ENCODE measurements at regions not wholly inside any gene's neighbourhood (a gene's known extent, or its start where the extent isn't known, plus 50 kb on each side); places are given as distances from the start of the nearest gene placed in this dataset.

DNA sequence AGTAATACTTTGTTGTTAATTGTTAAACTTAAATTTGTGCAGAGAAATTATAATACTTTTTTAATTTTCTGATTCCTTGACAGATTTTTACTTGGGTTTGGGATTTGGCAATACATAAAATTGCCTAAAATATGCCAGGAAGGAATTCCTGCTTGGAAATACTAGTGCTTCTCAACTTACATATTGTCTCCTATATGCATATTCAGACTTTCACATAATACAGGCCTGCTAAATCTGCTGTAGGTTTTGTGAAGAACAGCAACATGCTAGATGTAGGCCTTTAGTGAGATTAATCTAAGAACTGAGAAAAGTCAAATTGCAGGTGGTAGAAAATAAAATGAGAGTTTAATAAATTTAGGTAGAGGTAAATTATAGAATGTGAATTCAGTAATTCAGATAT is 468.5 kb upstream of the MIS18BP1 start:
- ChIA-PET CTCF (no interaction called here), POLR2A (ENCODE audit: unreplicated experiment) (no interaction called here)
- Histone ChIP-seq H3K9me1 (ENCODE audit: insufficient read depth, low read length) (no peaks in the 10 kb centered on the region), H2AK9ac (replicated peaks; ENCODE audit: low read depth, low read length, poor library complexity) (no peak overlapping the region), H3K18ac (ENCODE audit: low read depth, low read length) (no peak overlapping the region), H3K14ac (replicated peaks; ENCODE audit: low read depth, low read length) (no peak overlapping the region), H3K9me3 (ENCODE audit: control insufficient read depth, insufficient read depth, low read length) (peaks cover 9% of the 10 kb centered on the region), H4K5ac (ENCODE audit: low read depth, low read length) (no peak overlapping the region), H3K4me2 (ENCODE audit: low read depth, low read length) (no peak overlapping the region), H3K23ac (ENCODE audit: low read depth, low read length) (no peak overlapping the region), H4K91ac (ENCODE audit: insufficient read depth, low read depth, low read length) (no peak overlapping the region), H2BK20ac (ENCODE audit: low read depth, low read length) (no peak overlapping the region), H4K8ac (ENCODE audit: low read depth in 2 of 2, low read length in 2 of 2) (no peak overlapping the region), H2BK5ac (ENCODE audit: low read depth, low read length, poor library complexity, severe bottlenecking) (no peak overlapping the region), H3K79me1 (ENCODE audit: low read depth in 1 of 2, low read length in 2 of 2) (no peaks in the 10 kb centered on the region), H3K4me1 (ENCODE audit: control insufficient read depth, insufficient read depth, low read length) (no peaks in the 10 kb centered on the region), H3K36me3 (ENCODE audit: control insufficient read depth, insufficient read depth, low read length) (no peaks in the 10 kb centered on the region), H4K20me1 (ENCODE audit: insufficient read depth, low read length) (no peaks in the 10 kb centered on the region), H2AFZ (replicated peaks; ENCODE audit: low read length, poor library complexity) (no peak overlapping the region), H3K27me3 (ENCODE audit: control insufficient read depth, insufficient read depth, low read length) (no peaks in the 10 kb centered on the region), H3K27ac (ENCODE audit: insufficient read depth, low read length) (no peak overlapping the region), H3K56ac (ENCODE audit: extremely low read depth, insufficient read depth, low read length) (no peak overlapping the region), H3K4ac (ENCODE audit: low read depth, low read length) (no peak overlapping the region), H3K9ac (ENCODE audit: low read depth, low read length) (no peak overlapping the region), H2AK5ac (ENCODE audit: low read depth, low read length) (no peak overlapping the region), H2BK120ac (ENCODE audit: low read depth, low read length) (no peak overlapping the region), H3K4me3 (ENCODE audit: insufficient read depth, low read depth, low read length) (no peak overlapping the region), H2BK15ac (ENCODE audit: low read depth, low read length) (no peak overlapping the region)
- dilution Hi-C loops (cut with HindIII; ENCODE audit: low sequenced_read_pairs, unreplicated experiment) (no loop called here), in situ Hi-C loops (cut with MboI; ENCODE audit: low sequenced_read_pairs) (no loop called here), intact Hi-C loops (cut with micrococcal nuclease) (no loop called here)
- ATAC-seq (ENCODE audit: low read depth) = no peak
- no peak for DNase-seq
- TF ChIP-seq SMC3 (IDR thresholded peaks at IDR 0.05; ENCODE audit: low read depth, low read length) (no peak), NFE2L2 (IDR thresholded peaks at IDR 0.05; ENCODE audit: low read depth, low read length) (no peak), MAFK (IDR thresholded peaks at IDR 0.05; ENCODE audit: low read depth, low read length) (no peak), CEBPB (IDR thresholded peaks at IDR 0.05; ENCODE audit: low read depth, low read length) (no peak), CHD1 (IDR thresholded peaks at IDR 0.05; ENCODE audit: low read depth, low read length) (no peak), RFX5 (IDR thresholded peaks at IDR 0.05; ENCODE audit: low read depth, low read length) (no peak), MXI1 (IDR thresholded peaks at IDR 0.05; ENCODE audit: borderline replicate concordance, low read depth, low read length) (no peak), FOS (IDR thresholded peaks at IDR 0.05; ENCODE audit: low read depth, low read length) (no peak), BHLHE40 (IDR thresholded peaks at IDR 0.05; ENCODE audit: low read depth, low read length) (no peak), RCOR1 (IDR thresholded peaks at IDR 0.05; ENCODE audit: insufficient replicate concordance, low read length) (no peak), POLR2A (IDR thresholded peaks at IDR 0.05; ENCODE audit: low read depth, low read length) (no peak)
- TF ChIP-seq, protein P1, sequence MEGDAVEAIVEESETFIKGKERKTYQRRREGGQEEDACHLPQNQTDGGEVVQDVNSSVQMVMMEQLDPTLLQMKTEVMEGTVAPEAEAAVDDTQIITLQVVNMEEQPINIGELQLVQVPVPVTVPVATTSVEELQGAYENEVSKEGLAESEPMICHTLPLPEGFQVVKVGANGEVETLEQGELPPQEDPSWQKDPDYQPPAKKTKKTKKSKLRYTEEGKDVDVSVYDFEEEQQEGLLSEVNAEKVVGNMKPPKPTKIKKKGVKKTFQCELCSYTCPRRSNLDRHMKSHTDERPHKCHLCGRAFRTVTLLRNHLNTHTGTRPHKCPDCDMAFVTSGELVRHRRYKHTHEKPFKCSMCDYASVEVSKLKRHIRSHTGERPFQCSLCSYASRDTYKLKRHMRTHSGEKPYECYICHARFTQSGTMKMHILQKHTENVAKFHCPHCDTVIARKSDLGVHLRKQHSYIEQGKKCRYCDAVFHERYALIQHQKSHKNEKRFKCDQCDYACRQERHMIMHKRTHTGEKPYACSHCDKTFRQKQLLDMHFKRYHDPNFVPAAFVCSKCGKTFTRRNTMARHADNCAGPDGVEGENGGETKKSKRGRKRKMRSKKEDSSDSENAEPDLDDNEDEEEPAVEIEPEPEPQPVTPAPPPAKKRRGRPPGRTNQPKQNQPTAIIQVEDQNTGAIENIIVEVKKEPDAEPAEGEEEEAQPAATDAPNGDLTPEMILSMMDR (conservative IDR thresholded peaks at IDR 0.05; ENCODE audit: low read depth, low read length) = no peak
- TF ChIP-seq, protein P2, sequence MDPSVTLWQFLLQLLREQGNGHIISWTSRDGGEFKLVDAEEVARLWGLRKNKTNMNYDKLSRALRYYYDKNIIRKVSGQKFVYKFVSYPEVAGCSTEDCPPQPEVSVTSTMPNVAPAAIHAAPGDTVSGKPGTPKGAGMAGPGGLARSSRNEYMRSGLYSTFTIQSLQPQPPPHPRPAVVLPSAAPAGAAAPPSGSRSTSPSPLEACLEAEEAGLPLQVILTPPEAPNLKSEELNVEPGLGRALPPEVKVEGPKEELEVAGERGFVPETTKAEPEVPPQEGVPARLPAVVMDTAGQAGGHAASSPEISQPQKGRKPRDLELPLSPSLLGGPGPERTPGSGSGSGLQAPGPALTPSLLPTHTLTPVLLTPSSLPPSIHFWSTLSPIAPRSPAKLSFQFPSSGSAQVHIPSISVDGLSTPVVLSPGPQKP (IDR thresholded peaks at IDR 0.05; ENCODE audit: borderline replicate concordance, low read depth, low read length) = no peak
- BruUV-seq (replicated peaks) = no TSS peak
